GM12874 (cell line): ENCODE measurements at regions not wholly inside any gene's neighbourhood (a gene's known extent, or its start where the extent isn't known, plus 50 kb on each side); places are given as distances from the start of the nearest gene placed in this dataset.

Source experiments
- TF ChIP-seq, protein P1 (sequence below): IDR thresholded peaks from 2 replicates; pipeline ENCODE4 v1.5.1; 2011; ENCODE audit warnings: low read depth, mild to moderate bottlenecking, control low read depth, low read length, moderate library complexity; ENCODE audit not compliant: insufficient read depth

DNA sequence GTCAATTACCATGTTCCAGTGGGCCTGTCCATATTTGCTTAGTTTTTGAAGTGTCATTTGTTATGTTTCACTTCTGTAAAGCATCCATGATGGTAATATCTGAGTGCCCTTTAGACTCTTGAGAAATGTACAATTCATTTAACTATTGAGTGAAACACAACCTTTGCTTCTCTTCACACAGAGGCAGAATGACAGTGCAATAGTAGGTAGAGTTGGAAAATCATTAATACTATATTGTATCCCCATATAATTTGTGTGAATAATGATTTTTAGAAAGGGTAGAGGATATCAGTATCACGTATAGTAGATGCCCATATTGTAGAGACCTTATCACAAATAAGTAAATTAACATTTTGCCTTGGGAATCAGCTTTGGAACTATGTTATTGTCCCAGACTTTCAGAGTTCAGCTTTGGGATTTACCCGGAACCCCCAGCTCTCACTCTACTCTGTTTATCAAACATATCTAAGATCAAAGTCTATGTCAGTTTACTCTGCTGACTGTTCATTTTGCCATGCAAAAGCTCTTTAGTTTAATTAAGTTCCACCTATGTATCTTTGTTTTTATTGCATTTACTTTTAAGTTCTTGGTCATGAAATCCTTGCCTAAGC, 172.7 kb upstream of the NOL4 start:
- TF ChIP-seq, protein P1, sequence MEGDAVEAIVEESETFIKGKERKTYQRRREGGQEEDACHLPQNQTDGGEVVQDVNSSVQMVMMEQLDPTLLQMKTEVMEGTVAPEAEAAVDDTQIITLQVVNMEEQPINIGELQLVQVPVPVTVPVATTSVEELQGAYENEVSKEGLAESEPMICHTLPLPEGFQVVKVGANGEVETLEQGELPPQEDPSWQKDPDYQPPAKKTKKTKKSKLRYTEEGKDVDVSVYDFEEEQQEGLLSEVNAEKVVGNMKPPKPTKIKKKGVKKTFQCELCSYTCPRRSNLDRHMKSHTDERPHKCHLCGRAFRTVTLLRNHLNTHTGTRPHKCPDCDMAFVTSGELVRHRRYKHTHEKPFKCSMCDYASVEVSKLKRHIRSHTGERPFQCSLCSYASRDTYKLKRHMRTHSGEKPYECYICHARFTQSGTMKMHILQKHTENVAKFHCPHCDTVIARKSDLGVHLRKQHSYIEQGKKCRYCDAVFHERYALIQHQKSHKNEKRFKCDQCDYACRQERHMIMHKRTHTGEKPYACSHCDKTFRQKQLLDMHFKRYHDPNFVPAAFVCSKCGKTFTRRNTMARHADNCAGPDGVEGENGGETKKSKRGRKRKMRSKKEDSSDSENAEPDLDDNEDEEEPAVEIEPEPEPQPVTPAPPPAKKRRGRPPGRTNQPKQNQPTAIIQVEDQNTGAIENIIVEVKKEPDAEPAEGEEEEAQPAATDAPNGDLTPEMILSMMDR, result no peak

DNA sequence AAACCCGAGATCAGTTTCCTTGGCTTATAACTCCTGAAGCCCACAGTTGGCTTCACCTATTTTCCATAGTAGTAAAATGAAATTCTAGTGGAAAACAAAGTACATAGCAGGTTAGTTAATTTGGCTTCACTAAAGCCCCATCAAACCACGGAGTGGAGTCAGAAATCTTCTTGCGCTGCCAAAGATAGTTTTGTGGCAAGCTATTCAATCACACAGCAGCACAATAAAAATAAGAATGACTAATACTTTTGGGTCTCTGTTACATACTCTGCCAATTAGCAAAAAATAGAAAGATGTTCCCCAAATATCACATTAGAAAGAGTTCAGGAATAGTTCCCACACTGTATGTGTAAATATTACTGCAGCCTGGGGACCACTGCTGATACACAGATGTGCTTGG, 175.2 kb upstream of the NOL4 start:
- TF ChIP-seq, protein P1, result no peak

DNA sequence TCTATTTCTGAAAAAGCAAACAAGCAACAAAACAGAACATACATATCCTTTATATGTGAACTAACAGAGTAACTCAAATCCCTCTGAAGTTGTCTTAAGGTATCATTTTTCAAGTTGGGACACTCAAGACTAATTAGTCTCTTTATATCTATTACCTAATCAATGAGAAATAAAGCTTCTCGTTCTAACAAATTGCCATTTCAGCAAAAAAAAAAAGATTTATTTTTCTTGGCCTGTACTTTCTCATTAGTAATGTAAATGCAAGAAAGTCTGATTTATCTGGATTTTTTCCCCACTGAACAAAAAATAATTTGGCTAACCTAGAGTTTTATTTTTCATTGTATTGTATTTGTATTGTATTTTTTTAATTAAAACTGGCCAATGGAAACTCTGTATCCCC, 176.1 kb upstream of the NOL4 start:
- TF ChIP-seq, protein P1, result no peak

DNA sequence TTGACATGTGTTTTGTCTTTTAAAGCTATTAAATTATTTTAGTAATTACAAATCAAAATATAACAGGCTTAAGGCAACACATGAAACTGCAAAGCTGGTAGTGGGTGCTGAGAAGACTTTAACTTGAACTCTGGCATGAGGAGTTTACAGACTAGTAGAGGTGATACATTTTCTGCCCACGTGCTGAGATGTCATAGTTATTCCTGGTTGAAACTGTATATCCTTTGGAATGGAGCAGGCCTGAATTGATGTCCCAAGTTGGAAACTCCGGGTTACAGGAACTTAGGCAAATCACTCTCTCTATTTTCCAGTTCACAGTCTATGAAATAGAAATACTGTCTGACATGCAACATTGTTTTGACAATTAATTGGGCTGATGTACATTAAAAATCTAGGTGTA, 177.1 kb upstream of the NOL4 start:
- TF ChIP-seq, protein P1, result no peak

DNA sequence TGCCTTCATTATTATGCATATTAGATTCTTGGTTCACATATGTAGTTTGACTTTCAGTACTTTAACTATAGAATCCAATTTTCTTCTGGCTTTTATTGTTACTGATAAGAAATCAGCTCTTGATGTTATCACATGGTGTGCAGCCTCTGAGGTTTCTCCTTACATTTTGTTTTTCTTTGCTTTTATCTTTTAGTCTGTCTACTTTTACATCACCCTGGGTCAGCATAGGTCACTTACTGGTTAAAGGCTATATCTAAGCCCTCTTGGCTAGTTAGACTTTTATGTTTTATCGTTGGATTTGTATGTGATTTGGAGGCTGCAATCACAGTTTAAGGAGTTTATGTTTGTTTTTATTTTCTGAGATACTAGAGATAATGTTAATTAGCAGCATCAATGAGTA, 187.2 kb upstream of the NOL4 start:
- TF ChIP-seq, protein P1, result no peak

DNA sequence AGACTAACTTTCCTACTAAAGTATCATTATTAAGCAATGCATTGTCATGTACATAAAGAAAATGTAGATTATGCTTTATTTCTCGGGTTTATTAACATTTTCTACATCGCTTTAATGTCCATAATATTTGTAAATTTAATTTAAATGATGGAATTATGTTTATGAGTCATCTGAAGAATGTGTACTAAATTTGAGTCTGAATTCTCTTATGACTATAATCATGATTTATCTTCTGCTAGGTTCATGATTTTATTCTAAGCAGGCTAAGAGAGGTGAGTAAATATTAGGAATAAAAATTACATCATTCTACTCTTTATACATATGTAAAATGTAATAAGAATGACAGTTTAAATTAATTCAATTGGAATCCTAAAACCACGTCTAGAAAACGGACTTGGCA, 206.3 kb upstream of the NOL4 start:
- TF ChIP-seq, protein P1, result no peak

DNA sequence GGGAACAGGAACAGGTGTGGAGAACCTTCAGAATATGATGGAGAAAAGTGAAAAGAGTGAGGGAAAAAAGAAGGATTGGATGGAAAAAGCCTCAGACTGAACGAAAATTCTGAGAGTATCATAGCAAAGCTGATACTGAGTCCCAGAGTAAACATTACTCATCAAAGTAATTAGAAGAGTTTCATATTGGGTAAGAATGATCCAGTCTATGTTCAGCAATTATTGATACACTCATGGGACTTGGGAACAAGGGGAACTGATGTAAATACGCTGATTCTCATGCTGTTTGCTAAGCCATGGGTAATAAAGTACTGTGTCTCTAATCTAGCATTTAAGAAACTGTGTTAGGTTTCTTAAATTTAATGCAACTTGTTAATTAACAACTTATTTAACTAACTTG, 219.9 kb upstream of the NOL4 start:
- TF ChIP-seq, protein P1, result no peak
